Lung (tissue), 11 donors: ENCODE measurements at regions not wholly inside any gene's neighbourhood (a gene's known extent, or its start where the extent isn't known, plus 50 kb on each side); places are given as distances from the start of the nearest gene placed in this dataset.
"Not testable (repeated sequence)": the region's sequence is repeated elsewhere in the genome, so short reads cannot be mapped to it uniquely, and the experiment has no call there.

Experiments used
- ATAC-seq: fragments of 200-7000 bp; cut with Tn5 transposase; one replicate; pipeline ENCODE4 v1.9.1; 2020; ENCODE audit warnings: moderate number of reproducible peaks; ENCODE audit not compliant: insufficient read depth, low FRiP score
- DNase-seq, 3 donors: peaks; one replicate each; pipeline ENCODE4 v3.0.0-alpha.2; 2013 to 2017
- H3K27ac ChIP-seq, 2 donors: one replicate each; pipeline ENCODE4 v1.5.1; 2013; ENCODE audit warnings: mild to moderate bottlenecking in 2 of 2, moderate library complexity in 2 of 2, control low read depth in 1 of 2, inconsistent platforms in 1 of 2, low read depth in 1 of 2, low read length in 1 of 2
- H3K27me3 ChIP-seq, 3 donors: one replicate each; pipeline ENCODE4 v1.5.1; 2013; ENCODE audit warnings: low read length in 2 of 3; ENCODE audit not compliant: control insufficient read depth in 3 of 3, insufficient read depth in 3 of 3
- H3K36me3 ChIP-seq, 4 donors: one replicate each; pipeline ENCODE4 v1.5.1; 2013; ENCODE audit warnings: low read length in 4 of 4, mild to moderate bottlenecking in 1 of 4, moderate library complexity in 1 of 4; ENCODE audit not compliant: control insufficient read depth in 4 of 4, insufficient read depth in 4 of 4
- H3K4me1 ChIP-seq, 5 donors: one replicate each; pipeline ENCODE4 v1.5.1; 2013; ENCODE audit warnings: low read length in 5 of 5, mild to moderate bottlenecking in 2 of 5, moderate library complexity in 1 of 5; ENCODE audit not compliant: control insufficient read depth in 5 of 5, insufficient read depth in 5 of 5
- H3K4me3 ChIP-seq: one replicate; pipeline ENCODE4 v1.5.1; 2013; ENCODE audit warnings: mild to moderate bottlenecking, control low read depth, moderate library complexity
- H3K9ac ChIP-seq, 2 donors: one replicate each; pipeline ENCODE4 v1.5.1; 2013; ENCODE audit warnings: low read length in 2 of 2, control low read depth in 1 of 2; ENCODE audit not compliant: insufficient read depth in 1 of 2
- H3K9me3 ChIP-seq, 4 donors: one replicate each; pipeline ENCODE4 v1.5.1; 2013; ENCODE audit warnings: low read length in 3 of 4, mild to moderate bottlenecking in 1 of 4, moderate library complexity in 1 of 4; ENCODE audit not compliant: control insufficient read depth in 4 of 4, insufficient read depth in 3 of 4
- WGBS, 2 donors: extraction: QIAGEN DNeasy Blood & Tissue Kit; methylation state at CpG; one replicate each; pipeline ENCODE4 v1.1.7; 2013; 5-methylcytosine and 5-hydroxymethylcytosine counted together
- TF ChIP-seq, protein P1 (sequence below): IDR thresholded peaks from 2 replicates; pipeline ENCODE4 v1.5.1; 2012; ENCODE audit warnings: mild to moderate bottlenecking; ENCODE audit errors: control extremely low read depth, extremely low read depth
- donor health status: control.
- donor health status: control.
- donor health status: Bipolar disorder and iron deficiency.
- donor health status: healthy.
- donor health status: DM: yes; HTN: yes; CAD: no.

- Histone ChIP-seq H3K4me1 (peaks cover 0 to 16% (median 0%) of the 10 kb centered on the region in 5 donors), H3K4me3 (no peak overlapping the region), H3K9ac (no peak overlapping the region), H3K27me3 (no peaks in the 10 kb centered on the region), H3K9me3 (peaks cover 0 to 2% (median 0%) of the 10 kb centered on the region in 4 donors), H3K27ac (no peak overlapping the region), H3K36me3 (no peaks in the 10 kb centered on the region)
- 62 to 68% methylated on average over 3 of the region's 3 CpGs for WGBS, 2 donors
- TF ChIP-seq, protein P1, sequence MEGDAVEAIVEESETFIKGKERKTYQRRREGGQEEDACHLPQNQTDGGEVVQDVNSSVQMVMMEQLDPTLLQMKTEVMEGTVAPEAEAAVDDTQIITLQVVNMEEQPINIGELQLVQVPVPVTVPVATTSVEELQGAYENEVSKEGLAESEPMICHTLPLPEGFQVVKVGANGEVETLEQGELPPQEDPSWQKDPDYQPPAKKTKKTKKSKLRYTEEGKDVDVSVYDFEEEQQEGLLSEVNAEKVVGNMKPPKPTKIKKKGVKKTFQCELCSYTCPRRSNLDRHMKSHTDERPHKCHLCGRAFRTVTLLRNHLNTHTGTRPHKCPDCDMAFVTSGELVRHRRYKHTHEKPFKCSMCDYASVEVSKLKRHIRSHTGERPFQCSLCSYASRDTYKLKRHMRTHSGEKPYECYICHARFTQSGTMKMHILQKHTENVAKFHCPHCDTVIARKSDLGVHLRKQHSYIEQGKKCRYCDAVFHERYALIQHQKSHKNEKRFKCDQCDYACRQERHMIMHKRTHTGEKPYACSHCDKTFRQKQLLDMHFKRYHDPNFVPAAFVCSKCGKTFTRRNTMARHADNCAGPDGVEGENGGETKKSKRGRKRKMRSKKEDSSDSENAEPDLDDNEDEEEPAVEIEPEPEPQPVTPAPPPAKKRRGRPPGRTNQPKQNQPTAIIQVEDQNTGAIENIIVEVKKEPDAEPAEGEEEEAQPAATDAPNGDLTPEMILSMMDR: no peak
- ATAC-seq (no peak), DNase-seq (peak in 2 of 3 donors; percentile 55 to 74)
Observed at GRCh38 chr18:49690312-49690711, 123.0 kb downstream of the ACAA2 start.

- Histone ChIP-seq H3K9ac (no peak overlapping the region), H3K36me3 (no peaks in the 10 kb centered on the region), H3K4me1 (peaks cover 0 to 14% (median 0%) of the 10 kb centered on the region in 5 donors), H3K4me3 (no peak overlapping the region), H3K9me3 (no peaks in the 10 kb centered on the region), H3K27ac (no peak overlapping the region), H3K27me3 (no peaks in the 10 kb centered on the region)
- TF ChIP-seq, protein P1: no peak
- peak in 2 of 3 donors; percentile 34 to 47 for DNase-seq
- WGBS, 2 donors: 25 to 43% methylated on average over 6 of the region's 6 CpGs
- ATAC-seq: no peak
Observed at GRCh38 chr18:49685231-49685942, 123.5 kb downstream of the LIPG start.

- not testable (repeated sequence) for H3K27ac ChIP-seq, H3K4me3 ChIP-seq, H3K9ac ChIP-seq, ATAC-seq, H3K27me3 ChIP-seq, H3K9me3 ChIP-seq, H3K36me3 ChIP-seq, DNase-seq
- peaks cover 0 to 12% (median 0%) of the 10 kb centered on the region in 5 donors for H3K4me1 ChIP-seq
- 93 to 96% methylated on average over 3 of the region's 3 CpGs for WGBS, 2 donors
Observed at GRCh38 chr18:49682803-49683190, 120.9 kb downstream of the LIPG start.

- 87 to 92% methylated on average over 8 of the region's 8 CpGs for WGBS, 2 donors
- Histone ChIP-seq H3K4me3 (no peak overlapping the region), H3K9ac (no peak overlapping the region), H3K36me3 (no peaks in the 10 kb centered on the region), H3K4me1 (peaks cover 0 to 12% (median 0%) of the 10 kb centered on the region in 5 donors), H3K27ac (no peak overlapping the region), H3K9me3 (no peaks in the 10 kb centered on the region), H3K27me3 (no peaks in the 10 kb centered on the region)
- TF ChIP-seq, protein P1: no peak
- DNase-seq (peak in 2 of 3 donors; percentile 29 to 57), ATAC-seq (no peak)
Observed at GRCh38 chr18:49682173-49682802, 120.4 kb downstream of the LIPG start.
